ENCODE measurements at regions not wholly inside any gene's neighbourhood (a gene's known extent, or its start where the extent isn't known, plus 50 kb on each side); places are given as distances from the start of the nearest gene placed in this dataset.

GRCh38 chr5:6262651-6263363, 115.5 kb downstream of the MED10 start:
- Histone ChIP-seq H3K4me3 (replicated peaks in 1 of 3; ENCODE audit: insufficient read depth in 1 of 3, low read depth in 1 of 3, low read length in 3 of 3) (no peak overlapping the region), H3K4me2 (ENCODE audit: insufficient read depth, low read length) (no peak overlapping the region), H3K36me3 (ENCODE audit: control insufficient read depth in 2 of 2, extremely low read depth in 1 of 2, insufficient read depth in 2 of 2, low read length in 2 of 2) (no peaks in the 10 kb centered on the region), H3K27ac (ENCODE audit: insufficient read depth, low read depth, low read length) (no peak overlapping the region), H3K9me3 (replicated peaks; ENCODE audit: control insufficient read depth, insufficient read depth, low read length) (no peaks in the 10 kb centered on the region), H3K9me1 (replicated peaks; ENCODE audit: control insufficient read depth, extremely low read depth, insufficient read depth, low read length) (no peaks in the 10 kb centered on the region), H4K20me1 (replicated peaks; ENCODE audit: control insufficient read depth, extremely low read depth, insufficient read depth, low read length) (no peaks in the 10 kb centered on the region), H3K9ac (replicated peaks; ENCODE audit: extremely low read depth, insufficient read depth, low read length) (no peak overlapping the region), H3K79me2 (ENCODE audit: control insufficient read depth, insufficient read depth, low read length) (no peaks in the 10 kb centered on the region), H3K4me1 (ENCODE audit: control insufficient read depth, extremely low read depth, insufficient read depth, low read length) (no peaks in the 10 kb centered on the region), H2AFZ (ENCODE audit: low read depth, low read length) (no peak overlapping the region), H3K27me3 (ENCODE audit: control insufficient read depth in 2 of 2, insufficient read depth in 2 of 2, low read length in 2 of 2) (no peaks in the 10 kb centered on the region)
- intact Hi-C loops (cut with micrococcal nuclease) (no loop called here), dilution Hi-C loops (cut with MboI; ENCODE audit: extremely low pct_ligation_motif_present, low sequenced_read_pairs) (no loop called here)
- no TSS peak for BruUV-seq (replicated peaks)
- DNase-seq (ENCODE audit: low read depth, low spot score) (no peak), FAIRE-seq (no peak)
- POLR2A ChIA-PET: no interaction called here
- CTCF ChIA-PET: no interaction called here
- TF ChIP-seq FOS (IDR thresholded peaks at IDR 0.05; ENCODE audit: borderline replicate concordance, insufficient read depth, low read length) (no peak), EZH2 (IDR thresholded peaks at IDR 0.05; ENCODE audit: borderline replicate concordance, low read depth, low read length, severe bottlenecking) (no peak), JUN (IDR thresholded peaks at IDR 0.05; ENCODE audit: borderline replicate concordance, insufficient read depth, insufficient read length, low read depth) (no peak), GATA2 (IDR thresholded peaks at IDR 0.05; ENCODE audit: insufficient read depth, insufficient read length, low read depth, low read length) (no peak), MYC (IDR thresholded peaks at IDR 0.05; ENCODE audit: low read depth, low read length) (no peak)

DNA sequence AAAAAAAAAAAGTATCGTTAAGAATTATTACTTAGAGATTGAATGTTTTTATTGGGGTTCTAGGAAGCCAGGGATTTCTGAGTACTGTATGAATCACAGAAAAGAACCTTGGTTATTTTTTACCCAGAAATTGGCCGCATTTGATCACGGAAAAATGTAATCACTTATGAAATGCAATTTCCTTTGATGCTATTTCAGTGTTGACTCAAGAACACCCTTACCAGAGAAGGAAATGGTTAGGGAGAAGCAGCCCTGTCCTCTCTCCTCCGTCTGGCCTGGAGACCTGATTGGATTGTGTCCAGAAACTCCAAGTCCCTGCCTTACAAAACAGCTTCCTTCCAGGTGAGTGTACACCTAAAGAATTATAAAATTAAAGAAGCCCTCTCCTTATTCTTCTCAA, 116.7 kb downstream of the MED10 start:
- FAIRE-seq (no peak), DNase-seq (ENCODE audit: low read depth, low spot score) (no peak)
- intact Hi-C loops (cut with micrococcal nuclease): no loop called here
- no TSS peak for BruUV-seq (replicated peaks)
- Histone ChIP-seq H3K27me3 (ENCODE audit: control insufficient read depth in 2 of 2, insufficient read depth in 2 of 2, low read length in 2 of 2) (no peaks in the 10 kb centered on the region), H3K9me1 (replicated peaks; ENCODE audit: control insufficient read depth, extremely low read depth, insufficient read depth, low read length) (no peaks in the 10 kb centered on the region), H3K79me2 (ENCODE audit: control insufficient read depth, insufficient read depth, low read length) (no peaks in the 10 kb centered on the region), H4K20me1 (replicated peaks; ENCODE audit: control insufficient read depth, extremely low read depth, insufficient read depth, low read length) (no peaks in the 10 kb centered on the region), H3K27ac (ENCODE audit: insufficient read depth, low read depth, low read length) (no peak overlapping the region), H3K36me3 (ENCODE audit: control insufficient read depth in 2 of 2, extremely low read depth in 1 of 2, insufficient read depth in 2 of 2, low read length in 2 of 2) (no peaks in the 10 kb centered on the region), H3K9ac (replicated peaks; ENCODE audit: extremely low read depth, insufficient read depth, low read length) (no peak overlapping the region), H3K4me1 (ENCODE audit: control insufficient read depth, extremely low read depth, insufficient read depth, low read length) (no peaks in the 10 kb centered on the region), H3K4me3 (replicated peaks in 1 of 3; ENCODE audit: insufficient read depth in 1 of 3, low read depth in 1 of 3, low read length in 3 of 3) (no peak overlapping the region), H2AFZ (ENCODE audit: low read depth, low read length) (no peak overlapping the region), H3K9me3 (replicated peaks; ENCODE audit: control insufficient read depth, insufficient read depth, low read length) (no peaks in the 10 kb centered on the region), H3K4me2 (ENCODE audit: insufficient read depth, low read length) (no peak overlapping the region)
- dilution Hi-C loops (cut with MboI; ENCODE audit: extremely low pct_ligation_motif_present, low sequenced_read_pairs): no loop called here
- TF ChIP-seq JUN (IDR thresholded peaks at IDR 0.05; ENCODE audit: borderline replicate concordance, insufficient read depth, insufficient read length, low read depth) (no peak), CTCF (IDR thresholded peaks at IDR 0.05; ENCODE audit: extremely low read depth in 1 of 2, insufficient read depth in 1 of 2, low read depth in 1 of 2, low read length in 2 of 2) (no peak), POLR2AphosphoS5 (IDR thresholded peaks at IDR 0.05; ENCODE audit: insufficient read depth, low read depth, low read length) (no peak), MYC (IDR thresholded peaks at IDR 0.05; ENCODE audit: low read depth, low read length) (no peak)
- TF ChIP-seq, protein P1, sequence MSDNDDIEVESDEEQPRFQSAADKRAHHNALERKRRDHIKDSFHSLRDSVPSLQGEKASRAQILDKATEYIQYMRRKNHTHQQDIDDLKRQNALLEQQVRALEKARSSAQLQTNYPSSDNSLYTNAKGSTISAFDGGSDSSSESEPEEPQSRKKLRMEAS (IDR thresholded peaks at IDR 0.05; ENCODE audit: insufficient read depth, insufficient read length): no peak
- ChIA-PET POLR2A (no interaction called here), CTCF (interaction anchor here (1.3 kb wide), 1 partner anchor 174 kb away, joined by 4 read pairs; no protein-coding TSS in a partner anchor)
